Stimulated activated memory B cell treated with anti-CD40 and anti-IgM and Interleukin-4, amounts not matched to agents 10 μg/mL and 1 μg/mL and 100 μg/mL, for 72 hours (primary cell): ENCODE measurements at regions not wholly inside any gene's neighbourhood (a gene's known extent, or its start where the extent isn't known, plus 50 kb on each side); places are given as distances from the start of the nearest gene placed in this dataset.

ENCODE experiments used
- ATAC-seq: fragments of 150-1000 bp; cut with Tn5 transposase; 2 replicates; pipeline ENCODE4 v1.10.0; 2021
- H3K27ac Mint-ChIP-seq: one replicate; pipeline ENCODE4 v1.8.0; 2022; ENCODE audit warnings: mild to moderate bottlenecking, mixed read lengths
- H3K27me3 Mint-ChIP-seq: one replicate; pipeline ENCODE4 v1.8.0; 2022; ENCODE audit warnings: mixed read lengths
- H3K36me3 Mint-ChIP-seq: one replicate; pipeline ENCODE4 v1.8.0; 2022; ENCODE audit warnings: mixed read lengths
- H3K4me1 Mint-ChIP-seq: one replicate; pipeline ENCODE4 v1.8.0; 2022; ENCODE audit warnings: mixed read lengths
- H3K4me3 Mint-ChIP-seq: one replicate; pipeline ENCODE4 v1.8.0; 2022; ENCODE audit warnings: mild to moderate bottlenecking, moderate library complexity, mixed read lengths
- H3K9me3 Mint-ChIP-seq: one replicate; pipeline ENCODE4 v1.8.0; 2022; ENCODE audit warnings: mixed read lengths

DNA sequence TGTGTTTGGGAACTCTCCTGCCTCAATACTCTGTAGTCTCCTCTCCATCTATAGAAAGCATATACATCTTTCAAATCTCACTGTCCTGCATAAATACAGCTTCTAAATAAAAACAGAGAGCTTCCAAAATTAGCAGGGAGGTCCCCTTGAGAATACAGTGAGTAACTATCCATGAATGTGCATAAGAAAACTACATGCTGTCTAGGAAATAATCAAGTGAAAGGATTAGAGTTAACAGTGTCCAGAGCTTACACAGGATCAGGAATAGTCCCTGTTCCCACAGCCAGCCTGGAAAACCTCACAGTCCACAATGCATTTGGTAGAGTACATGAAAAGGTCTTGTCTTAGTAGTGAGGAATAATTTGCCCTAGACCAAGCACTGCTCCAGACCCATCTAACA lies 123.0 kb upstream of the POU3F2 start:
- Mint-ChIP-seq H3K4me1 (no peaks in the 10 kb centered on the region), H3K9me3 (no peaks in the 10 kb centered on the region), H3K27ac (no peak overlapping the region), H3K4me3 (no peak overlapping the region), H3K36me3 (no peaks in the 10 kb centered on the region), H3K27me3 (no peaks in the 10 kb centered on the region)
- ATAC-seq: no peak

DNA sequence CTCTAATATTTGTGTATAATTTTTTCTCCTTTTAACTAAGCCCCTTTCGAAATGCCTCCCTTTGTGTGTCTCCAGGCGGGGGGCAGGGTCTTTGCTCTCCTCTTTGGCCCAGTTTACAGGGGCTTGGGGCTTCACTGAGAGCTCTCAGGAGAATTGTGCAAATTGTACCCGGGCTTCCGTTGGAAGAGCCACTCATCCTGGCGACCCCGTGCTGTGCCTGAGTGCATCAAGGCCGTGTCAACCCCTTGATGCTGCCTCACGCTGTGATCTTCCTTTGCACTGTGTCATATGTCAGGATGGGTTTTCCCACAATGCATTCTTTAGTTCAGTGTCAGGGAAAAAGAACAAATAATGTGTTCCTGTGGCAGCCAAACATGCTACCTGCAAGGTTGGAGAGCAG lies 118.0 kb upstream of the POU3F2 start:
- Mint-ChIP-seq H3K9me3 (peaks cover 3% of the 10 kb centered on the region), H3K27me3 (no peaks in the 10 kb centered on the region), H3K36me3 (no peaks in the 10 kb centered on the region), H3K27ac (no peak overlapping the region), H3K4me1 (no peaks in the 10 kb centered on the region), H3K4me3 (no peak overlapping the region)
- no peak for ATAC-seq

DNA sequence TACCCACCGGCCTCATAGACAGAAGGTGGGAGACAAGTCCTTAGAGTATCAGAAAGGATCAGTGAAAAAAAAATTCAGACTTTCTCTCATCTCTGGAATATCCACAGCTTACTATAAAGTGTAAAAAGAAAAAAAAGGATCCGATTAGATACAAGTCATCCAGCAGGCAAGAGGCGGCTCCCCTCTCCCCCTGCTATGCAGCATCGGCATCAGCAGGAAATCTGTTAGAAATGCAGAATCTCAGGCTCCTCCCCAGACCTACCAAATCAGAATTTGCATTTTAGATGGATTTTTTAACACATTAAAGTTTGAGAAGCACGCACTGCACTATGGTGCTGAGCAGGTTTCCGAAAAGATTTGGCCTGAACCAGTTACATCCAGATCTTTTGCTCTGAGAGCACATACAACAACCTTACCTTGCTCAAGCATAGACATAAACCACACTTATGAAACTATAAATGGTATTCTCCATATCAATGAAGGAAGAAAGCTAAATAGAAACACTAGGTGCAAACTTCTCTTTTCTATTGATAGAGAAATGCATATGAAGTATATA lies 117.0 kb upstream of the POU3F2 start:
- Mint-ChIP-seq H3K9me3 (peaks cover 3% of the 10 kb centered on the region), H3K27me3 (no peaks in the 10 kb centered on the region), H3K4me1 (no peaks in the 10 kb centered on the region), H3K27ac (no peak overlapping the region), H3K36me3 (no peaks in the 10 kb centered on the region), H3K4me3 (no peak overlapping the region)
- ATAC-seq: no peak

DNA sequence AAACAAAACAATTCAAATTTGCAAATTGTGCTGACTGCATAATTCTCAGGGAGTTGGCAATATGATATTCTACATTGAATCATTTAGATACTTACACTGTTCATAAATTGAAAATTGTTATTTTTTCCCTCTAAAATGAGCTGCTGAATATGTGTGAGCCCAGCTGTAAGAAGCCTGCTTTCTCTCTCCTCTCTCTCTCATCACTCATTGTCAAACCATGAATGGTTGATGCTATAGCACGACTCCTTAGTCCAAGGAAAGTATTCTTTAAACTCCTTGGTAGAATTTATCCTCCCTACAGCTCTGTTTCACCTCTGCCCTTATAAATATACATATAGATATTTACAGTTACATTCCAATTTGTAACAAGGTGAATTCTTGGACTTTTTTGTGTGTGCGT lies 116.4 kb upstream of the POU3F2 start:
- H3K9me3 Mint-ChIP-seq: peaks cover 3% of the 10 kb centered on the region
- no peaks in the 10 kb centered on the region for H3K27me3 Mint-ChIP-seq
- ATAC-seq: no peak
- no peak overlapping the region for H3K4me3 Mint-ChIP-seq
- no peak overlapping the region for H3K27ac Mint-ChIP-seq
- no peaks in the 10 kb centered on the region for H3K36me3 Mint-ChIP-seq
- no peaks in the 10 kb centered on the region for H3K4me1 Mint-ChIP-seq

DNA sequence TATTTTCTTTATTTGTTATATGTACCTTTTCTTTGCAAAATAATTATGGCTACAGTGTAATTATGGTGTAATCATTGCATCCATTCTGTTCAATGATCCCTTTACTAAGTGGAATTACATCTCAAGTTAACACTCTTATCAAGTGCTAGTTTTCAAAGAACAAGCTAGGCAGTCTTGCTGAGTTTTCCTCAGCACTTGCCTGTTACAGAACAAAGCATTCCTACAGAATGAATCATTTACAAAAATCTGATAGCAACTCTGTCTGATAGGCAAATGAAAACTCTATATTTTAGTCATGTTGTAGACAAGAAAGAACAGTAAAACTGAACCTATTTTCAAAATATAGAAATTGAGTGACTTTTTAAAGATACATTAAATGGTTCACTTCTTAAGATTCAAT lies 109.8 kb upstream of the POU3F2 start:
- H3K27me3 Mint-ChIP-seq: no peaks in the 10 kb centered on the region
- ATAC-seq: no peak
- H3K4me3 Mint-ChIP-seq: no peak overlapping the region
- no peaks in the 10 kb centered on the region for H3K9me3 Mint-ChIP-seq
- H3K4me1 Mint-ChIP-seq: no peaks in the 10 kb centered on the region
- no peaks in the 10 kb centered on the region for H3K36me3 Mint-ChIP-seq
- H3K27ac Mint-ChIP-seq: no peak overlapping the region

DNA sequence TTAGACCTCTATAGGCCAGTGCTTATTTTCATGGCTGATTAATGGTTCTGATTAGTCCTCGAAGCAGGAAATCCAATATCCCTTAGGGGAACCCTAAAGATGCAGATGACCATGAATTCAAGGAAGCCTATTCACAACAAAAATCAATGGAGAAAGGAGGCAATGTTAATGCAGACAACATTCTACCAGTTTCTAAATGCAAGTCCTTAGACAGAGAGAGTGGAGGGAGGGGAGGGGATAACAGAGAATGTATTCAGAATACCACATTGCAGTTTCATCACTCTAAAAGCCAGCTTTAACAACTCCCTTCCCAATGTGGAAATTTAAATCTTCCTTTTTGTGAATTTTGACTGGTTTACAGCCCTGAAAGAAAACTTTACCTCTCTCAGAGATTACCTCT lies 87.1 kb upstream of the POU3F2 start:
- Mint-ChIP-seq H3K36me3 (no peaks in the 10 kb centered on the region), H3K27ac (no peak overlapping the region), H3K9me3 (peaks cover 6% of the 10 kb centered on the region), H3K4me3 (no peak overlapping the region), H3K4me1 (no peaks in the 10 kb centered on the region), H3K27me3 (no peaks in the 10 kb centered on the region)
- ATAC-seq: no peak

DNA sequence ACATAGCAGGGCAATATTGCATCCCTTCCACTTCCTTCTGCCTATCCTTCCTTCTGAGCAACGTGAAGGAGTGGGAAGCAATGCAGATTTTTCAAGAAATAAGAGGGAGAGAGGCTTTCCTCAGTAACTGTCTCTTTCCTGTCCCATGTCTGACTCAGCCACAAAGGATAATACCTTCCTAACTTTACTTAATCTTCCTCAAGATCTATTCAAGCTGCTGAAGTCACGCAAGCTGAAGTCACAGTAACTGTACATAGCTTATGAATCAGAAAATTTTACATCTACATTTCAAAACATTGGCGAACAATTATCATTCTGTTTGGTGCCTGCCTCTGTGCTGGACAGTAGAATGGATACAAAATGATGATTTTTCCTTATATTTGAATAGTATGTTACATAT lies 86.4 kb upstream of the POU3F2 start:
- H3K36me3 Mint-ChIP-seq: no peaks in the 10 kb centered on the region
- ATAC-seq: no peak
- no peaks in the 10 kb centered on the region for H3K27me3 Mint-ChIP-seq
- H3K9me3 Mint-ChIP-seq: peaks cover 6% of the 10 kb centered on the region
- H3K4me3 Mint-ChIP-seq: no peak overlapping the region
- H3K27ac Mint-ChIP-seq: no peak overlapping the region
- H3K4me1 Mint-ChIP-seq: no peaks in the 10 kb centered on the region

DNA sequence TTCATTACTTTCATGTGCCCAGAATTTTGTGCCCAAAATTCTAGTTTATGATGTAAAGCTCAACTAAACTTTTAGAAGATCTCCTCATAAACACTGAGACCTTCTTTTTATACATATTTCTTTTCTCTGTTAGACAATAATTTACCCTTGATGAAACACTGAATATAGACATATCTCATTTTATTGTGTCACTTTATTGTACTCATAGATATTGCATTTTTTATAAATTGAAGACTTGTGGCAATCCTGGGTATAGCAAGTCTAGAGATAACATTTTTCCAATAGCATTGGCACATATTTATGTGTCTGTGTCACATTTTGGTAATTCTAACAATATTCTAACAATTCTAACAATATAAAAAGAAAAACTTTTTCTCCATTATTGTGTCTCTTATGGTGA lies 74.9 kb upstream of the POU3F2 start:
- no peaks in the 10 kb centered on the region for H3K9me3 Mint-ChIP-seq
- no peaks in the 10 kb centered on the region for H3K36me3 Mint-ChIP-seq
- ATAC-seq: no peak
- peaks cover 8% of the 10 kb centered on the region for H3K4me1 Mint-ChIP-seq
- no peak overlapping the region for H3K4me3 Mint-ChIP-seq
- peaks cover 17% of the 10 kb centered on the region for H3K27me3 Mint-ChIP-seq
- H3K27ac Mint-ChIP-seq: no peak overlapping the region

DNA sequence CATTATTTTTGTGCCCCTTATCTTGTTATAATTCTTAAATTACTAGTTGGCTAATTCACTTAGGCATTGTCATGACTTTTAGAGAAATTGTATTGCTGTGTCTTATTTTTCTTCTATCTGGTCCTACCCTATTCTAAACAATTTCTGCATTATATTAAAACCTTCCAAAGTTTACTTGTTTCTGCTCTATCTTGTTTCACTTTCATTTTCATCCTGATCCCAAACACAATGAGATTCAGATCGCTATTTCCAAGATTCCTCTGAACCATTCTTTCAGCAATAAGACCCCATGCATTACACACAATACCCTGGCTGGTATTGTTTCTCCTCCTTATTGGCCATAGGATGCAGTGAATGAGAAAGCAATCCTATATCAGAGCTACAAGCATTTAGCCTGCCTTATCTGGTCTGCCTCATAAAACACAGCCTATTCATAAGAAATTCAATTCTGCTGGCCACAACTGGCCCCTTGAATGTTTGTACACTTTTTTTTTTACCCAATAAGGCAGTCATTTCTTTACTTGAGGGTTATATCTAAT lies 69.9 kb upstream of the POU3F2 start:
- no peaks in the 10 kb centered on the region for H3K36me3 Mint-ChIP-seq
- ATAC-seq: no peak
- peaks cover 34% of the 10 kb centered on the region for H3K27me3 Mint-ChIP-seq
- no peaks in the 10 kb centered on the region for H3K9me3 Mint-ChIP-seq
- no peak overlapping the region for H3K27ac Mint-ChIP-seq
- H3K4me3 Mint-ChIP-seq: peak overlapping the region; percentile 6
- peaks cover 11% of the 10 kb centered on the region for H3K4me1 Mint-ChIP-seq

DNA sequence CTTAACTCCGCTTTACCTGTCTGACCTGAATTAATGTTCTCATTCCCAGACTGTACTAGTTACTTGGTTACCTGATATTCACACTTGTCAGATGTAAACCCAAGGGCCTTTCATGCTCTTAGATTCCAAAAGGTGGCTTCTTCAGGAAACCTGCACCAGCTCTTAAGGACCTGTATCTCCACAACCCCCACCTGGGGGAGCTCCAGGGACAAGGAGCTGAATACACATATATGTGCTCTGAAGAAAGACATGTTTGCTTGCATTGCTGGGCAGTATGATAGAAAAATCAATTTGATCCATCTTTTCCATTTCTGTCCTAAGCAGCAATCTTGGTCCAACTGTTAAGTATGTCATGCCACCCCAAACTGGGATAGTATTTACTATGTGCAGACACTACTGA lies 64.8 kb upstream of the POU3F2 start:
- Mint-ChIP-seq H3K9me3 (no peaks in the 10 kb centered on the region), H3K36me3 (no peaks in the 10 kb centered on the region), H3K27ac (no peak overlapping the region), H3K27me3 (peaks cover 18% of the 10 kb centered on the region), H3K4me3 (no peak overlapping the region), H3K4me1 (peaks cover 2% of the 10 kb centered on the region)
- no peak for ATAC-seq

DNA sequence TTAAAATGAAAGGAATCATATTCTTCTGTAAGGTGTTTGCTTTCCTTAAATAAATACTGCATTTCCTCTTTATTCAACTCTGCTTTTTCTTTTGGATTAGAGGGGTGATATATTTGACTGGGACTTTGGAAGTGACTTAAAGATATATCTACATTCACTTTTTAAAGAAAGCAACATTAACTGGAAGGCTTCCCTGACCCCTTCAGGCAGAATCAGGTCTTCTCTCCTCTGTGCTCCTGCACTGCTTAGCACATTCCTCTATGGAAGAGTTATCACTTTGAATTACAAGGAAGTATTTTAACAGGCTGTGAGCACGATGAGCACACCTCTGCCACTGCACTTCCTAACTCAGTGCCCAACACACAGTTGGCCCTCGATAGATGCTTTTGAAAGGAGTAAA lies 59.2 kb upstream of the POU3F2 start:
- Mint-ChIP-seq H3K4me1 (no peaks in the 10 kb centered on the region), H3K27me3 (no peaks in the 10 kb centered on the region), H3K36me3 (no peaks in the 10 kb centered on the region), H3K27ac (no peak overlapping the region), H3K4me3 (no peak overlapping the region), H3K9me3 (no peaks in the 10 kb centered on the region)
- no peak for ATAC-seq

DNA sequence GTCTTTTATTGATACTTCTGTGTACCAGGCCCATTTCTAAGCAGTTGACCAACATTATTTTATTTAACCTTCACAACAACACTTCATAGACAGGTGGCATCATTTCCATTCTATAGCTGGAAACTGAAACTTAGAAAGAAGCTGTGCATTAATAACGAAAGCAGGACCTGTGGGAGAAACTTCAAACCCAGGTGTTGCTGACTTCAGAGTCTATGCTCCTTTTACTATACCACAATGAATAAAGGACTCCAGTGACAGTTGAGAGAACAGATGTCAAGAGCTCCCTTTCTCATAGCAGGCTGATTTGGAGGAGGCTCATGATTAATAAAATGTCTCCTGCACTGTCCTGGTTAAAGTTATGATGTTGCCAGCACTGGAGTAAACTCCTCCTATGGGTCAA lies 56.6 kb upstream of the POU3F2 start:
- no peaks in the 10 kb centered on the region for H3K9me3 Mint-ChIP-seq
- no peaks in the 10 kb centered on the region for H3K36me3 Mint-ChIP-seq
- no peaks in the 10 kb centered on the region for H3K27me3 Mint-ChIP-seq
- no peak for ATAC-seq
- no peak overlapping the region for H3K4me3 Mint-ChIP-seq
- H3K27ac Mint-ChIP-seq: no peak overlapping the region
- no peaks in the 10 kb centered on the region for H3K4me1 Mint-ChIP-seq

DNA sequence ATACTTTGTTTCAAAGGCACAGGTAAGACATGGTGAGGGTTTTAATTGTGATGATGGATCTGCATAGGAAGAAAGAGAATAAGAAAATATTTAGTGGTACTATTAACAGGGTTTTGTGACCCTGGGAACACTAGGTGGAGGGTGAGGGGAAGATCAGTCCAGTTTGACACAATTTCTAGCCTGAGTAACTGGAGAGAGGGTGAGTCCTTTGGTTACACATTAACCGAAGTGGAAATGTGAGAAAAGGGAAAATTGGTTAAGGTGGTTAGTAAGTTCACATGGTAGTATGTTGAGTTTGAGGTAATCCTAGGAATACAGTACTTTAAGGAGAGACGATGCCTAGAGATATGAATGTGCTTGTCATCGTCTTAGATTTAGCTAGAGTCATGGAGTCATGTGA lies 54.8 kb upstream of the POU3F2 start:
- H3K36me3 Mint-ChIP-seq: no peaks in the 10 kb centered on the region
- H3K9me3 Mint-ChIP-seq: peaks cover under 1% of the 10 kb centered on the region
- no peaks in the 10 kb centered on the region for H3K4me1 Mint-ChIP-seq
- peaks cover 4% of the 10 kb centered on the region for H3K27me3 Mint-ChIP-seq
- H3K4me3 Mint-ChIP-seq: no peak overlapping the region
- no peak for ATAC-seq
- no peak overlapping the region for H3K27ac Mint-ChIP-seq

DNA sequence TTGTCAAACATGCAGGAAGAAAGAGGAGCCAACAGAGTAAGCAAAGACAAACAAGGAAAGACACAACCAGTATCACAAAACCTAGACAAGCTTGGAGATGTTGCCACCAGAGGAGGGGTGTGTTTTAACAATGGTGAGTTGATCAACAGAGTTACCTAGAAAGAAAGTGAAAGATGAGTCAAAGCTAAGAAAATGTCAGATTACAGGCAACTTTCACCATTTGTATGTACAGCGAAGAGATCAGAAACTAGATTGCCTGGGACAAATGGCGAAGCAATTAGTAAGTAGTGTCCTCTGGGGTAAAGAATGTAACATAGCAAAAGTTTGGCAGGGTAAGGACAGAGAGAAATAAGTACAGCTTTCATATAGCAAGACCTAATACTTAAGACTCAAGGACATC lies 51.6 kb upstream of the POU3F2 start:
- no peak overlapping the region for H3K27ac Mint-ChIP-seq
- no peaks in the 10 kb centered on the region for H3K4me1 Mint-ChIP-seq
- H3K36me3 Mint-ChIP-seq: no peaks in the 10 kb centered on the region
- peaks cover 3% of the 10 kb centered on the region for H3K9me3 Mint-ChIP-seq
- no peak for ATAC-seq
- H3K27me3 Mint-ChIP-seq: peaks cover 16% of the 10 kb centered on the region
- no peak overlapping the region for H3K4me3 Mint-ChIP-seq

DNA sequence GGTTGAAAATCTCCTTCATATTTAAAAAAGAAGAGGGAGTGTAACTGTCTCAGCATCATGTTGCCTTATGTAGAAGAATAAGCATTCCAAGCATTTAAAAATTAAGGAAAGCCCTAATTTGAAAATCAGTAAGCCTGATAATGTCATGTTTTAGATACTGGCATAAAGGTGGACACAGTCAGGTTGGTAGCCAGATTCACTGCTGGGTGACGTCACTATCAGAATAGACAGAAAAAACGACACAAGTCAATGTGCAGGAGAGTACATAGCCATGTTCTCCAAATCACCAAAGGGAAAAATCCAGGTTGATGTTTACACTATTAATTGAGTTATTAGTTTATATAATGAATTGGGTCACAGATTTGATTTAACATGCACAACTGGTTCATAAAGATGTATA lies 50.8 kb upstream of the POU3F2 start:
- ATAC-seq: no peak
- peaks cover 3% of the 10 kb centered on the region for H3K9me3 Mint-ChIP-seq
- H3K27ac Mint-ChIP-seq: no peak overlapping the region
- no peaks in the 10 kb centered on the region for H3K4me1 Mint-ChIP-seq
- H3K4me3 Mint-ChIP-seq: no peak overlapping the region
- no peaks in the 10 kb centered on the region for H3K36me3 Mint-ChIP-seq
- peaks cover 16% of the 10 kb centered on the region for H3K27me3 Mint-ChIP-seq
